ENCODE measurements at regions not wholly inside any gene's neighbourhood (a gene's known extent, or its start where the extent isn't known, plus 50 kb on each side); places are given as distances from the start of the nearest gene placed in this dataset.
"Not testable (repeated sequence)": the region's sequence is repeated elsewhere in the genome, so short reads cannot be mapped to it uniquely, and the experiment has no call there.

DNA sequence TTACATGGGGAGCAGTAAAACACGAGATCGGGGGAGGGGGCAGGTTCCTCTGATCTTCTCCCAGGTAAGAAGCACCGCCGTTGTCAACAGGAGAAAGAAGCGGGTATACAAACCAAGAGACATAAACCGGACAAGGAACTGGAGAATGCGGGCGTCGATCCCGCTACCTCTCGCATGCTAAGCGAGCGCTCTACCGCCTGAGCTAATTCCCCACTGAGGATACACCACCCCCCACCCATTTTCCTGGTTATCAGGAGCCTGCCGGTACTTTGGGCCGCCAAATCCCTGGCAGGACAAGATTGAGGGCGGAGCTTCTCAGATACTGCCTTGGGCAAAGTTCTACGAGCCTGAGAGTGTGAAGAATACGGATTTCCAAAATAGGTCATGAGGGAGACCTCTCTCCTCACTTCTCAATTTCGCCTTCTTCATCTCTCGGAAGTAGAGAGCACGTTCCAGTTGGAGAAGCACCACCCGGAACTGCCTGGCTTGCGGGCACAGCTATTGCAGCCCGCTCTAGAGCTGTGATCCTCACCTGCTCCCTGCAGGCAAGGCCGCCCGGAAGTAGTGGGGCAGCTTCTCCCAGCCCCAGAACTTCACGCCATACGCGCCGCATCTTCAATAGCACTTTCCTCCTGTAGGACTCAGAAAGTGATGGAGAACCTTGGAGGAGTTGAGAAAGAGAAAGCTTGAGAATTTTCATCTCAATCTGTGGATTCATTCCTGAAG lies 111.6 kb upstream of the ZNF322 start:
- TF ChIP-seq POLR2A (IDR thresholded peaks at IDR 0.05; ENCODE audit: low read depth) = not testable (repeated sequence)
- TF ChIP-seq, protein P1, sequence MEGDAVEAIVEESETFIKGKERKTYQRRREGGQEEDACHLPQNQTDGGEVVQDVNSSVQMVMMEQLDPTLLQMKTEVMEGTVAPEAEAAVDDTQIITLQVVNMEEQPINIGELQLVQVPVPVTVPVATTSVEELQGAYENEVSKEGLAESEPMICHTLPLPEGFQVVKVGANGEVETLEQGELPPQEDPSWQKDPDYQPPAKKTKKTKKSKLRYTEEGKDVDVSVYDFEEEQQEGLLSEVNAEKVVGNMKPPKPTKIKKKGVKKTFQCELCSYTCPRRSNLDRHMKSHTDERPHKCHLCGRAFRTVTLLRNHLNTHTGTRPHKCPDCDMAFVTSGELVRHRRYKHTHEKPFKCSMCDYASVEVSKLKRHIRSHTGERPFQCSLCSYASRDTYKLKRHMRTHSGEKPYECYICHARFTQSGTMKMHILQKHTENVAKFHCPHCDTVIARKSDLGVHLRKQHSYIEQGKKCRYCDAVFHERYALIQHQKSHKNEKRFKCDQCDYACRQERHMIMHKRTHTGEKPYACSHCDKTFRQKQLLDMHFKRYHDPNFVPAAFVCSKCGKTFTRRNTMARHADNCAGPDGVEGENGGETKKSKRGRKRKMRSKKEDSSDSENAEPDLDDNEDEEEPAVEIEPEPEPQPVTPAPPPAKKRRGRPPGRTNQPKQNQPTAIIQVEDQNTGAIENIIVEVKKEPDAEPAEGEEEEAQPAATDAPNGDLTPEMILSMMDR (IDR thresholded peaks at IDR 0.05) = not testable (repeated sequence)
